ENCODE measurements at regions not wholly inside any gene's neighbourhood (a gene's known extent, or its start where the extent isn't known, plus 50 kb on each side); places are given as distances from the start of the nearest gene placed in this dataset.
"Not testable (repeated sequence)": the region's sequence is repeated elsewhere in the genome, so short reads cannot be mapped to it uniquely, and the experiment has no call there.

GRCh38 chr5:62199792-62200716, 106.0 kb upstream of the KIF2A start:
- no peak for ATAC-seq
- no peak for DNase-seq
- intact Hi-C loops (cut with DNase I): no loop called here

GRCh38 chr5:62206150-62206829, 99.7 kb upstream of the KIF2A start:
- no peak for ATAC-seq
- intact Hi-C loops (cut with DNase I): no loop called here
- no peak for DNase-seq

- DNase-seq: no peak
- ATAC-seq: no peak
- intact Hi-C loops (cut with DNase I): no loop called here
Observed at GRCh38 chr5:62208218-62208852, 97.7 kb upstream of the KIF2A start.

GRCh38 chr5:62211405-62211804, 94.6 kb upstream of the KIF2A start:
- no peak for ATAC-seq
- intact Hi-C loops (cut with DNase I): no loop called here
- no peak for DNase-seq

- DNase-seq (no peak), ATAC-seq (no peak)
- intact Hi-C loops (cut with DNase I): no loop called here
Observed at GRCh38 chr5:62212648-62213047, 93.4 kb upstream of the KIF2A start.

GRCh38 chr5:62214701-62215100, 91.3 kb upstream of the KIF2A start:
- no peak for ATAC-seq

GRCh38 chr5:62216603-62217002, 89.4 kb upstream of the KIF2A start:
- DNase-seq; ATAC-seq; intact Hi-C loops (cut with DNase I): not testable (repeated sequence)

More at GRCh38 chr5:62214701-62215100, 91.3 kb upstream of the KIF2A start:
- DNase-seq: no peak
- intact Hi-C loops (cut with DNase I): no loop called here

- DNase-seq; intact Hi-C loops (cut with DNase I); ATAC-seq: not testable (repeated sequence)
Observed at GRCh38 chr5:62217095-62217494, 88.9 kb upstream of the KIF2A start.

GRCh38 chr5:62218860-62219259, 87.1 kb upstream of the KIF2A start:
- intact Hi-C loops (cut with DNase I); DNase-seq; ATAC-seq: not testable (repeated sequence)

- DNase-seq, ATAC-seq: not testable (repeated sequence)
- intact Hi-C loops (cut with DNase I): loop anchor here (5.0 kb wide), 1 partner anchor 130 kb away; no protein-coding TSS in a partner anchor
Observed at GRCh38 chr5:62221881-62222280, 84.1 kb upstream of the KIF2A start.

GRCh38 chr5:62222305-62222704, 83.7 kb upstream of the KIF2A start:
- ATAC-seq, DNase-seq: not testable (repeated sequence)
- intact Hi-C loops (cut with DNase I): loop anchor here (5.0 kb wide), 1 partner anchor 130 kb away; no protein-coding TSS in a partner anchor

- ATAC-seq (peak; percentile 97 to 99), DNase-seq (peak; percentile 73)
- intact Hi-C loops (cut with DNase I): loop anchor here (5.0 kb wide), 1 partner anchor 129 kb away; no protein-coding TSS in a partner anchor
Observed at GRCh38 chr5:62223312-62223670, 82.7 kb upstream of the KIF2A start.

GRCh38 chr5:62224987-62225601, 80.9 kb upstream of the KIF2A start:
- not testable (repeated sequence) for ATAC-seq, DNase-seq
- intact Hi-C loops (cut with DNase I): loop anchor here (5.0 kb wide), 1 partner anchor 127 kb away; no protein-coding TSS in a partner anchor

GRCh38 chr5:62230876-62231388, 75.1 kb upstream of the KIF2A start:
- intact Hi-C loops (cut with DNase I); ATAC-seq; DNase-seq: not testable (repeated sequence)

- ATAC-seq (no peak), DNase-seq (no peak)
- intact Hi-C loops (cut with DNase I): no loop called here
Observed at GRCh38 chr5:62231576-62231975, 74.4 kb upstream of the KIF2A start.

GRCh38 chr5:62232218-62232617, 73.8 kb upstream of the KIF2A start:
- DNase-seq; intact Hi-C loops (cut with DNase I); ATAC-seq: not testable (repeated sequence)

GRCh38 chr5:62233083-62234046, 72.6 kb upstream of the KIF2A start:
- DNase-seq; intact Hi-C loops (cut with DNase I): not testable (repeated sequence)
- ATAC-seq: peak; percentile 63 to 85

GRCh38 chr5:62236593-62236992, 69.4 kb upstream of the KIF2A start:
- intact Hi-C loops (cut with DNase I); DNase-seq: not testable (repeated sequence)
- ATAC-seq: peak; percentile 65 to 88

All from left cardiac atrium (tissue), 4 donors.